B cell (primary cell): ENCODE measurements at regions not wholly inside any gene's neighbourhood (a gene's known extent, or its start where the extent isn't known, plus 50 kb on each side); places are given as distances from the start of the nearest gene placed in this dataset.

ENCODE experiments used
- ATAC-seq: fragments of 200-7000 bp; cut with Tn5 transposase; one replicate; pipeline ENCODE4 v1.10.0; 2021; ENCODE audit warnings: low read depth, mild to moderate bottlenecking, moderate number of reproducible peaks, moderate library complexity
- CTCF ChIA-PET: fragments of 350-600 bp; sonication (Branson Sonifier 250); formaldehyde crosslinking; loops from one replicate; lab custom pipeline; 2021; ENCODE audit warnings: antibody characterized with exemption, inconsistent platforms; lab: Charles Lee
- POLR2A ChIA-PET: fragments of 350-600 bp; sonication (Branson Sonifier 250); formaldehyde crosslinking; loops from one replicate; lab custom pipeline; 2021; ENCODE audit warnings: antibody characterized with exemption; lab: Charles Lee
- DNase-seq: peaks from one replicate; pipeline ENCODE4 v3.0.0; 2013
- H2AFZ ChIP-seq: 2 replicates; pipeline ENCODE4 v1.6.1; 2012; ENCODE audit warnings: mild to moderate bottlenecking, low read depth, low read length; ENCODE audit not compliant: insufficient read depth, poor library complexity, severe bottlenecking
- H3K27ac ChIP-seq, 2 donors: 1 replicate in 1 of 2; 2 replicates in 1 of 2; pipeline ENCODE4 v1.5.1; 2012 to 2013; ENCODE audit warnings: low read length in 2 of 2, mild to moderate bottlenecking in 2 of 2, moderate library complexity in 1 of 2
- H3K27me3 ChIP-seq, 4 experiments: fragments of 200-600 bp in 1 of 4; sonication (generic) in 1 of 4; replicated peaks in 1 of 4; 1 replicate in 2 of 4; 2 replicates in 2 of 4; pipeline versions ENCODE4 v1.6.1 to v1.7.0; 2013 to 2016; ENCODE audit warnings: low read length in 3 of 4, mild to moderate bottlenecking in 2 of 4, mixed read lengths in 1 of 4, moderate library complexity in 1 of 4; ENCODE audit not compliant: insufficient read depth in 4 of 4, control insufficient read depth in 3 of 4; ENCODE audit errors: control extremely low read depth in 1 of 4
- H3K36me3 ChIP-seq, 2 experiments: replicated peaks in 1 of 2; 1 replicate in 1 of 2; 2 replicates in 1 of 2; pipeline versions ENCODE4 v1.6.1 to v1.7.1; 2013; ENCODE audit warnings: low read length in 1 of 2; ENCODE audit not compliant: insufficient read depth in 2 of 2, control insufficient read depth in 1 of 2; ENCODE audit errors: control extremely low read depth in 1 of 2, extremely low read depth in 1 of 2
- H3K4me1 ChIP-seq, 2 donors: fragments of 200-600 bp in 1 of 2; sonication (generic) in 1 of 2; 1 replicate in 1 of 2; 2 replicates in 1 of 2; pipeline versions ENCODE4 v1.5.1 to v1.6.1; 2013 to 2017; ENCODE audit warnings: low read length in 2 of 2; ENCODE audit not compliant: control insufficient read depth in 2 of 2, insufficient read depth in 2 of 2
- H3K4me2 ChIP-seq: replicated peaks from 2 replicates; pipeline ENCODE3; 2012; ENCODE audit warnings: mild to moderate bottlenecking, low read depth, low read length; ENCODE audit not compliant: poor library complexity, severe bottlenecking
- H3K4me3 ChIP-seq, 5 experiments: fragments of 200-600 bp in 1 of 5; sonication (generic) in 1 of 5; 1 replicate in 3 of 5; 2 replicates in 2 of 5; pipeline versions ENCODE4 v1.5.1 to v1.7.0; 2011 to 2016; ENCODE audit warnings: low read length in 4 of 5, mild to moderate bottlenecking in 4 of 5, low read depth in 2 of 5, control low read depth in 1 of 5, moderate library complexity in 1 of 5; ENCODE audit not compliant: insufficient read depth in 1 of 5; ENCODE audit errors: control extremely low read depth in 1 of 5, extremely low read depth in 1 of 5
- H3K79me2 ChIP-seq: fragments of 200-600 bp; sonication (generic); one replicate; pipeline ENCODE4 v1.6.0; 2016; ENCODE audit warnings: low read length; ENCODE audit not compliant: control insufficient read depth, insufficient read depth
- H3K9ac ChIP-seq: fragments of 200-600 bp; sonication (generic); 2 replicates; pipeline ENCODE4 v1.6.1; 2017; ENCODE audit warnings: mild to moderate bottlenecking, low read length, moderate library complexity
- H3K9me3 ChIP-seq, 3 donors: one replicate each; pipeline versions ENCODE4 v1.6.1 to v1.7.1; 2013; ENCODE audit warnings: low read length in 2 of 3; ENCODE audit not compliant: control insufficient read depth in 2 of 3, insufficient read depth in 1 of 3; ENCODE audit errors: control extremely low read depth in 1 of 3
- H4K20me1 ChIP-seq: 2 replicates; pipeline ENCODE4 v1.6.0; 2012; ENCODE audit warnings: mild to moderate bottlenecking, low read length; ENCODE audit not compliant: insufficient read depth, control insufficient read depth, poor library complexity, severe bottlenecking
- H3K27ac Mint-ChIP-seq: one replicate; pipeline ENCODE4 v1.8.0; 2021; ENCODE audit warnings: mixed read lengths
- H3K27me3 Mint-ChIP-seq: one replicate; pipeline ENCODE4 v1.8.0; 2021; ENCODE audit warnings: mixed read lengths
- H3K4me1 Mint-ChIP-seq: one replicate; pipeline ENCODE4 v1.8.0; 2021; ENCODE audit warnings: mixed read lengths
- H3K4me3 Mint-ChIP-seq: one replicate; pipeline ENCODE4 v1.8.0; 2021; ENCODE audit warnings: mixed read lengths
- H3K9me3 Mint-ChIP-seq: one replicate; pipeline ENCODE4 v1.8.0; 2022; ENCODE audit warnings: mixed read lengths; ENCODE audit not compliant: insufficient read depth
- EZH2 ChIP-seq: IDR thresholded peaks from 2 replicates; pipeline ENCODE4 v1.6.1; 2012; ENCODE audit warnings: borderline replicate concordance, low read depth, mild to moderate bottlenecking, moderate library complexity, low read length; ENCODE audit not compliant: insufficient read depth, poor library complexity, severe bottlenecking
- WGBS: methylation state at CpG from one replicate; pipeline ENCODE4 v1.1.5; 2013; ENCODE audit warnings: missing lambda C conversion rate; ENCODE audit not compliant: insufficient coverage; 5-methylcytosine and 5-hydroxymethylcytosine counted together
- intact Hi-C: fragments of 100-400 bp; cut with micrococcal nuclease; formaldehyde crosslinking; loops from one replicate; pipeline ENCODE4 v1.10.0; 2022
- TF ChIP-seq, protein P1 (sequence below): fragments of 200-600 bp; IDR thresholded peaks from one replicate; pipeline ENCODE4 v1.8.0; 2022; ENCODE audit warnings: antibody characterized with exemption, mild to moderate bottlenecking

DNA sequence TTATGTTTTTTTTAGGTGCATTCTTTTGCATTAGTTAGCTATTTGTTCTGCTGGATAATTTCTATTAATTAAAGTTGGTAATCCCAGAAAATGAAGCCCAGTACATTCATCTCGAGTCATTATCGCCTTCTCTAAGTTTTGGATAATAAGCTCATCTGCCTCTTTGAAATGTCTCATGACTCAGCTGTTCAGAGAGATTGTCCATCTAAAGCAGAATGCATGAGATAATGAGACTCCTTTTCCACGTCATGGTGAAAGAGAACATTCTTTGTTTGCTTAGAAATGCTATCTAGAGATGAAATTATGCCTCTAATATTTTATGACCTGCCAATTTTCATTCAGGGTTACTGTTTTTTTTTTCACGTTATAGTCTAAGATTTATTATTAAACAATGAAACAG lies 374.7 kb upstream of the GOLIM4 start:
- no peaks in the 10 kb centered on the region for H3K9me3 Mint-ChIP-seq
- Histone ChIP-seq H3K27me3 (no peaks in the 10 kb centered on the region), H3K4me3 (no peak overlapping the region), H4K20me1 (no peaks in the 10 kb centered on the region), H3K36me3 (no peaks in the 10 kb centered on the region), H3K9ac (no peak overlapping the region), H3K4me1 (no peaks in the 10 kb centered on the region), H3K79me2 (no peaks in the 10 kb centered on the region), H3K4me2 (no peak overlapping the region), H3K27ac (no peak overlapping the region), H2AFZ (no peak overlapping the region), H3K9me3 (no peaks in the 10 kb centered on the region)
- ATAC-seq (no peak), DNase-seq (no peak)
- no peak for TF ChIP-seq EZH2
- TF ChIP-seq, protein P1, sequence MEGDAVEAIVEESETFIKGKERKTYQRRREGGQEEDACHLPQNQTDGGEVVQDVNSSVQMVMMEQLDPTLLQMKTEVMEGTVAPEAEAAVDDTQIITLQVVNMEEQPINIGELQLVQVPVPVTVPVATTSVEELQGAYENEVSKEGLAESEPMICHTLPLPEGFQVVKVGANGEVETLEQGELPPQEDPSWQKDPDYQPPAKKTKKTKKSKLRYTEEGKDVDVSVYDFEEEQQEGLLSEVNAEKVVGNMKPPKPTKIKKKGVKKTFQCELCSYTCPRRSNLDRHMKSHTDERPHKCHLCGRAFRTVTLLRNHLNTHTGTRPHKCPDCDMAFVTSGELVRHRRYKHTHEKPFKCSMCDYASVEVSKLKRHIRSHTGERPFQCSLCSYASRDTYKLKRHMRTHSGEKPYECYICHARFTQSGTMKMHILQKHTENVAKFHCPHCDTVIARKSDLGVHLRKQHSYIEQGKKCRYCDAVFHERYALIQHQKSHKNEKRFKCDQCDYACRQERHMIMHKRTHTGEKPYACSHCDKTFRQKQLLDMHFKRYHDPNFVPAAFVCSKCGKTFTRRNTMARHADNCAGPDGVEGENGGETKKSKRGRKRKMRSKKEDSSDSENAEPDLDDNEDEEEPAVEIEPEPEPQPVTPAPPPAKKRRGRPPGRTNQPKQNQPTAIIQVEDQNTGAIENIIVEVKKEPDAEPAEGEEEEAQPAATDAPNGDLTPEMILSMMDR = no peak
- intact Hi-C loops = no loop called here
- ChIA-PET CTCF (no interaction called here), POLR2A (no interaction called here)
- no peak overlapping the region for H3K4me3 Mint-ChIP-seq
- H3K27ac Mint-ChIP-seq = no peak overlapping the region
- no peaks in the 10 kb centered on the region for H3K4me1 Mint-ChIP-seq
- no peaks in the 10 kb centered on the region for H3K27me3 Mint-ChIP-seq
- WGBS = 95% methylated on average over 2 of the region's 4 CpGs

DNA sequence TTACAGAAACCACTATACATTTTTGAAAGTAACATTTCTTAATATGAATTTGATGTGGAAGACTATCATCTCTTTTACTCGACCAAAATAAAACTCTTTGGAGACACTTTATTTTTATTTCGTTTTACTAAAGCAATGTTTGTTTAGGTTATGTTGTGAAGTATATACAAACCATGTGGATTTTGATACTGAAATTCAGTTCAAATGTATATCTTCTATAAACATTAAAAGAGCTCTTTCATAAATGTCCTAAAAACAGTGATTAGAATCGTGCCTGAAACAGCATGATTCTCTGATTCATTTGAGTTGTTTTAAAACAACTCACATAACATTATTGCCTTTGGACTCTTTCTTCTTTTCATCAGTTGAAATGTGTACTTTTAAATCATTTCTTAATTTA lies 373.7 kb upstream of the GOLIM4 start:
- Histone ChIP-seq H3K79me2 (no peaks in the 10 kb centered on the region), H3K4me1 (no peaks in the 10 kb centered on the region), H3K9me3 (no peaks in the 10 kb centered on the region), H3K27me3 (no peaks in the 10 kb centered on the region), H3K27ac (no peak overlapping the region), H3K9ac (no peak overlapping the region), H4K20me1 (no peaks in the 10 kb centered on the region), H3K36me3 (no peaks in the 10 kb centered on the region), H3K4me2 (no peak overlapping the region), H3K4me3 (no peak overlapping the region), H2AFZ (no peak overlapping the region)
- ChIA-PET CTCF (no interaction called here), POLR2A (no interaction called here)
- intact Hi-C loops = no loop called here
- Mint-ChIP-seq H3K27ac (no peak overlapping the region), H3K9me3 (no peaks in the 10 kb centered on the region), H3K4me3 (no peak overlapping the region), H3K4me1 (no peaks in the 10 kb centered on the region), H3K27me3 (no peaks in the 10 kb centered on the region)
- WGBS = 80% methylated on average over 1 of the region's 3 CpGs
- DNase-seq (no peak), ATAC-seq (no peak)
- TF ChIP-seq, protein P1 = no peak
- no peak for TF ChIP-seq EZH2
